Stomach (tissue), 4 donors: ENCODE measurements at regions not wholly inside any gene's neighbourhood (a gene's known extent, or its start where the extent isn't known, plus 50 kb on each side); places are given as distances from the start of the nearest gene placed in this dataset.

ENCODE experiments used
- CTCF ChIP-seq, 7 experiments: fragments of 450-650 bp in 4 of 7; fragments of 200-600 bp in 3 of 7; sonication (generic) in 3 of 7; IDR thresholded peaks; one replicate each; pipeline ENCODE4 v1.5.1; 2016 to 2019; ENCODE audit warnings: antibody characterized with exemption in 7 of 7, control low read depth in 2 of 7, mild to moderate bottlenecking in 1 of 7
- POLR2A ChIP-seq, 4 donors: fragments of 450-650 bp; IDR thresholded peaks; one replicate each; pipeline ENCODE4 v1.6.1; 2016; ENCODE audit warnings: antibody characterized with exemption in 4 of 4, control low read depth in 2 of 4, mild to moderate bottlenecking in 1 of 4, moderate library complexity in 1 of 4

GRCh38 chr14:34187519-34188044 lies 236.7 kb upstream of the EGLN3 start:
- TF ChIP-seq CTCF (IDR thresholded peaks at IDR 0.05) (no peak), POLR2A (IDR thresholded peaks at IDR 0.05) (no peak)
